Muscle of arm (tissue), 1 donor: ENCODE measurements at regions not wholly inside any gene's neighbourhood (a gene's known extent, or its start where the extent isn't known, plus 50 kb on each side); places are given as distances from the start of the nearest gene placed in this dataset.

Source experiments
- DNase-seq: peaks from one replicate; pipeline ENCODE4 v3.0.0-alpha.2; 2013

DNA sequence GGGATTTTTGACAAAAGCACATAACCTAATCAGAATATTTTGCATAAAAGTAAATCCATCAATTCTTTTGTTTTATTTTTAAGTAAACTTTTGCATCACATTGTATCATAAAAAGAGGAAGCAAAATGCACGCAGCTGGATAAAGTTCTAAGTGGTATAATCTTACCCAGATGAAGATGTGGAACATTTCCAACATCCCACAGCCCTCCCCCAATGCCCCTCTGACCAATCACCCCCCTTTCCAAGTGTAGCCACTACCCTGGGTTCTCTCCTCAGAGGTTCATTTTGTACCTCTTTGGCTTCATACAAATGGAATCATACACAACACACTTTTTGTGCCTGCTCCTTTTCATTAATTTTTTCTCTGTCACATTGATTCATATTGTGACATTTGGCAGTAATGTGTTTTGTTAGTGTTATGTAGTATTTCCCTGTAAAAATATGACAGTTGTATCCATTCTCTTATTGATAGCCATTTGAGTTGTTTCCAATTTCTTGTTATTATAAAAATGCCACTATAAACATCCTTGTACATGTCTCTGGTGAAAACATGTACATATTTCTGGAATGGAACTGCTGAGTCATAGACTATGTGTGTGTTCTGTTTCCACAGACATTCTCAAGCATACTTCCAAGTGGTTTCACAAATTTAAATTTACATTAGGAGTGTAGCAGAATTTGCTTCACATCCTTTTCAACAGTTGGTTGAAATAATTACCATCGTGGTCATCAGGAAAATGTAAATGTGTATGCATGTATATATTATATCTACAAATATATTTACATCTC, 92.9 kb upstream of the SYNDIG1 start:
- DNase-seq, result no peak

DNA sequence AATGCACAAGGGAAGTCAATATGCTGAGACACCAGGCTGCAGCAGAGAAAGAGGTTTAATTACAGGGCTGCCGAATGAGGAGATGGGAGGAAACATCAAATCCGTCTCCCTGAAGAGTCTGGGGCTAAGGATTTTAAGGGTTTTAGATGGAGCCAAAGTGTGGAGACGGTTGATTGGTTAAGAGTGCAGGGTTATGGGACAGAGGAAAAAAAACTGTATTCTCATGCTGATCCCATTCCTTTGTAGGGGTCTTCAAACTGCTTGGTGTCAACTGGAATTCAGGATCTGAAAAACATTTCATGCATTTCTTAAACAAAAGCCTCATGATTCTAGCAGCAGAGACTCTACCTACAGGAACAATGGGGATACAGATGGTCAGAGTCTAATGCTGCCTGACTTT, 96.1 kb upstream of the SYNDIG1 start:
- no peak for DNase-seq

DNA sequence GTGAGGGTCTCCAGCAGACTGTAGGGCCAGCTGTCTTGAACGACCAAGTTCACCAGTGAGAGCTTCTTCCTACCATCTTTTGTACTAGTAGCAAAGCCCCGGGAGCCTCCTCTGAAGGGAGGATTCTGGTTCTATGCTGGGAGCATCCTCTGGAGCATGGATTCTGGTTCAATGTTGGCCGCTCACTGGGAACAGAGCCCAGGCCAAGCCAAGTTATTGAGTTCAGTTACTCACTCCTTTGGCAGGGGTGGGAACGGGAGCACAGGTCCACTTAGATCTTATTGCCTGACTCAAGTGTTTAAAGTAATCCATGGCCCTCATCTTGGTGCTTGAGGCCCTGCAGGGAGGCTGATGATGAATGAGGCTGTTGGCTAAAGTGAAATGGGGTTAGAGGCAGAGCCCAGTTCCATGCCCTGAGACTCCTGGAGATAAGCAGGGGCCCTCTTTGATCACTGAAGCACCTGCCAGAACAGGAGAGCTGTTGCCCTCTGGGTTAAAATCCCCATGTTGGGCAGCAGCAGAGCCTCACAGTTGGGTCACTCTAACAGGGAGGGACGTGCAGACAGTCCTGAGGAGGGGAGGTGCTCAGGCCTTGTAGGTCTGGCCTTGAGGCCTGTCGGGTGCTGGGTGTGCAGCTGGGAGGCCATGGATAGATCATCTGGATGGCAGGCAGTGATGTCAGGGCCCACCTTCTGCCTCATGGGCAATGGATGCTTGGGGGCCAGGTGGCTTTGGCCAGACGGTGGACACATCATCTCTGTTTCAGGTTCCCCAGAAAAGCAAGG, 98.3 kb upstream of the SYNDIG1 start:
- no peak for DNase-seq

DNA sequence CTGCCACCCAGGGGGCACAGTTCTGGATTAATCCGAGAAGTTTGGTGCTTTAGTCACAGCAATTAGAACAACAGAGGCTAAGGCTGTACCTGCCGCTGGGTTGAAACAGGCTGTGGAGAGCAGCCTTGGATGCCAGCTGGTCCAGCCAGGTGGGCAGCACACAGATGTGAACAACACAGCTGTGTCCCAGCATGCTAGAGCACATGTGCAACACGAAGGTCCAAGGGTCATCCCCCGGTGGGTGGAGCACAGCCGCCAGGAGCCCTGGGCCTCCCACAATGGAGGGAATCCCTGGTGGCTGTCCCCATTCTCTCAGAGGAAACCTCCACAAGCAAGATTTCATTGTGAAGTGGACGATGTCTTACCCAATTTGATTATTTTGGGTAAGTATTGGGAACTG, 99.2 kb upstream of the SYNDIG1 start:
- DNase-seq, result no peak

DNA sequence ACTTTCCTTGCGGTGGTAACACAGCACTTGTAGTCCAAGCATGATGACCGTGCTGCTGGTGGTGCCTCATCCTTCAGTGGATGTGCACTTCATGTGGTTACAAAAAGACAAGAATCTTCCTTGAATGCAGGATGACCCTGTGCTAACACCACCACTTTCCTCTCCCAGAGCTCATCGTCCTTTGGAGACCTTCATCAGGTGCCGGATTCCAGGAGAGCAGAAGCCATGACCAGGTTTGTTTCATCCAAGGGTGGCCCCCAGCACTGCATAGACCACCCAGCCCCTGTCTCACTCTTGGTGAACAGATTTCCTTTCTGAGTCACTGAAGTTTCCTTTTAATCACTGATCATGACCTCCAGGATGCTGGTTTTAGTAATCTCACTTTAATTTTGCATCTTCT, 101.2 kb upstream of the SYNDIG1 start:
- no peak for DNase-seq

DNA sequence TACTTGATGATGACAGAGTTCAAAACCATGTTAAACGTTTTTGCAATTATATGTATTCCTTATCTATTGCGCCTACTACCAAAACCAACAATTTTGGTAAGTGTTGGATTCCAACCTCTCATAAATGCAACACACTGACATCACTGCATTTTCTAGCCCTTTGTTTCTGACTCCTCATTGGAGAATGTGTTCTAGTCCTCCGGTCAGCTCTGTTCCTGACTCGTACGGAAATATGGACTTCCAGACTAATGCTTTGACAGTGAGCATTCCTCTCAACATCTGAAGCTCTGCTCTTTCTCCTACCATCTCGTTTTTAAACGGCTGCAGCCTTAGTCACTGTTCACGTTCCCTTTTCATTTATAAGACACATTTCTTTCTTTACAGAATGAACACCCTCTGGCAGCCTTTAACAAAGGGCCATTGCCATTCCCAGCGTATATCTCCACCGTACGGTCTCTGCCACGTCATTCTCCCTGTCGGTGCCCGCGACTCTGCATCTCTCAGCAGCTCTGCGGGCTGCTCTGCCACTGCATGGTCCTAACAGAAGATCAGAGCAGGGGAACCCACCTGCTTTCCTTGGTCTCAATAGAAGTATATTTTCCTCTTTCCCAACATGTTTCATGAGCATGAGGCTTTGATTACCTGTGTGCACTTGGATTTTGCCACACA, 103.0 kb upstream of the SYNDIG1 start:
- no peak for DNase-seq

DNA sequence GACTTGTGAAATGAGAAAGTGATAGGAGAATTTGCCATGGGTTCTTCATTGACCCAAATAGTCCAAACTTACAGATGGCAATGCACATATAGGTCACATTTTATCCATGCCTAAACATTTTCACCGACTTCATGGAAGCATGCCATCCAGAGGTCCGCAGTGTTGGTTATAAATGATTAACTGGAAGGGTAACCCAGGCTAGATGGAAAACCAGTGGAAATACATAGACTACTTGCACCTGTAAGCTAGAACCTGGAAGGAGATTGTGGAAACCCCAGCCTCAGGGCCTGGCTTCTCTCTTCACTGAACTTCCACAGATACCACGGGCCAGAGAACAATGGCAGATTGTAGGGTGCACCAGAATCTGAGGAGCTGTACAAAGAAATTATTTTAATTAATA, 103.8 kb upstream of the SYNDIG1 start:
- DNase-seq, result no peak

DNA sequence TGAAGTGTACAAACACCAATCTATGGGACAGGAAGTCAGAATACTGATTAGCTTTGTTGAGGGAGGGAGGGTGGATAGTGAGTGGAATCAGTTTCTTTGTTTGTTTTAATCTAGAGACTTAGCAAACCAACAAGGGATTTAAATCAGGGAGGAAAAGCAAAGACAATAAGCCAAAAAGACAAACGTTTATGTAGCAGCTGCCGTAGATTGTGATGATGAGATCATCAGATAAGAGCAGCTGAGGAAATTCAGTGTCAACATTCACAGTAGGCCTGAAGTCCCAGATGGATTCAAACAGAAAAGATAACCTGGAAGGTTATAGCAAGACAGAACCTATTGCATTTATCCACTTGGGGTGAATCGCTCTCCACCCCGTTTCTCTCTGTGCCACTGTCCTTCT, 104.9 kb upstream of the SYNDIG1 start:
- DNase-seq, result no peak

DNA sequence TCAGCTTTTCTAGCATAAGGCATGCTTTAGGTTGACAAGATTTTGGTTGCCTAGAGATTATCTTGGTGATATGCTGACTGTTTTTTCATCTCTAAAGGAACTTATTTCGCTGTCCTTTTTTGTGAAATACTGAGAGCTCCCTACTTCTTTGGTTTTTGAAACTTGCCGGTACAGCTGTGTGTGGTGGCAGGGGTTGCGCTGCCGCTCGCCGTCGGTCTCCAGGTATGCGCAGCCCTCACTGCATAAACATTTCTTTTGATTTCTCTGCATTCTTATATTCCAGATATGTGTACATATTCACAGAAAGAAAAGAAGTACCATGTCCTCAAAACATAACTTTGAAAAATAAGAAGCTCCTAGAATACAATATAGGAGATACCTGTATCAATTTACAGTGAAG, 106.4 kb upstream of the SYNDIG1 start:
- no peak for DNase-seq

DNA sequence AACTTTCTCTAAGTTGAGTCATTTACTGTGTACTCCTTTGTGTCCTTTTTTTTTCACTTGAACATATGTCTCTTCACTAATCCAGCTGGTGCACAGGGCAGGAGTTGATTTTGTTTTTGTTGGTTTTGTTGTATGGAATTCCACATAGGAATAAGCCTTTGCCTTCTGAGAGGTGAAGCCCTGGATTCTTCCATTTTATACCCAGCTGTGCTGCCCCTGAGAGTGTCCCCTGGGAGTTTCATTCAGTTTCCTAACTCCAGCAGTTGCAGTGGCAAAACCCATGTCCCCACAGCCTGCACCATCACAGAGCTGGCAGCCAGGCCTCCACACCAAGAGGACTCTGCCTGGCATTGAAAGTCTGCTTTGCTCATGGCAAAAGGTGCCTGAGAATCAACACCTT, 107.3 kb upstream of the SYNDIG1 start:
- DNase-seq, result no peak

DNA sequence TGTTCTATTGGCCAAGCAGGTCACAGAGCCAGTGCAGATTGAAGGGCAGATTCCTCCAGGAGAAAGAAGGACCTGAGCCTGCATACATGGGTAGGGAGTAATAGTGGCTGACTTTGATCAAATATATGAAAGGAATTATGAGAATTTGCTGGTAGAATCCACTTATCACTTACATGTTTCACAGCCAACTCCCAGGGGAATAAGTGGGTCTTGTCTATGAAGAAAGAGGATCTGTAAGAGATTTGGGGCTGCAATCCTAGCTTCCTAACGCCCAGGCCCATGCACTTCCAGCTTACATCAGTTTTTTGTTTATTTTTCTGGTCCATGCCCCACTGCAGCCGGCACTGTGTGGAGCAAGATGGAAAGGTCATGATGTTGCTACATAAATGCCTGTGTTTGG, 107.9 kb upstream of the SYNDIG1 start:
- DNase-seq, result no peak

DNA sequence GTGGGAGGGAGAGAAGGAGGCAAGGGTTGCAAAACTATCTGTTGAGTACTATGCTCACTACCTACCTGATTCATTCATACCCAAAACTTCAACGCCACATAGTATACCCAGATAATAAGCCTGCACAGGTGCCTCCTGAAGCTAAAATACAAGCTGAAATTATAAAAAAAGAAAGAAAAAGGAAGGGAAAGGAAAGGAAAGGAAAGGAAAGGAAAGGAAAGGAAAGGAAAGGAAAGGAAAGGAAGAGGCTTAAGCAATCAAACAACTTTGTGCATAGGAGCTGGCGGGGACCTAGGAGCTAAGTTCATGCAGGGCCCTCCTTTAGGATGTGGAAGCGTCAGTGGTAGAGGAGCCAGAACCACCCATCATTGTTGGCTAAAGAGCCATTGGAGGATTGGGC, 108.9 kb upstream of the SYNDIG1 start:
- DNase-seq, result no peak

DNA sequence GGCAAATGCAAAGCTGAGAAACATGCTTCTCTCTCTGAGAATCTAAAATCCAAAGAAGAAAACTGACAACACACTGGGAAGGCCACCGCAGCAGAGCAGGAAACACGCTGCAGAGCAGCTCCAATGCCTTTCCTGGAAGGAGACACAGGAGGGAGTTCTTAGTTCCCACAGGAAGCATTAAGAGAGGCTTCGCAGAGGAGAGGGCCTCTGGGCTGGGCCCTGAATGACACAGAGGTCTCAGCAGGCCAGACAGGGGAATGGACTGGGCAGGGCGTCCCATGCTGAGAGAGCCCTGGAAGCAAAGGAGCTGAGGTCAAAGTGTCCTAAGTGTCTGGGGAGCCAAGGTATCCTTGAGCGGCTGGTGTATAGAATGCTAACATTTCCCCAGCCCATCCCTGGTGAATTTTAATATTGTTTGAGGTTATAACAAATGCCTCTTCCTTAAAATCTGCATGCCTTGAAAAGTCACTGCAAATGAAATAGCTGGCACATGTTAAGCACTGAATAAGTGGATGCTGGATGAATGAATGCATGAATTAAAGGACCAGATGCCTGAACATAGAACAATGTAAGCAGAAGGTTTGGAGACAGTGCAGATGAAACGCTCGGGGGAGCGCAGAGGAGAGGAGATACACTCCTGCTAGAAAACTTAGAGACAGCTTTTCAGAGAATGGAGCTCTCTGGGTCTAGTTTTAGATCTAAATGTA, 110.0 kb upstream of the SYNDIG1 start:
- DNase-seq, result no peak

DNA sequence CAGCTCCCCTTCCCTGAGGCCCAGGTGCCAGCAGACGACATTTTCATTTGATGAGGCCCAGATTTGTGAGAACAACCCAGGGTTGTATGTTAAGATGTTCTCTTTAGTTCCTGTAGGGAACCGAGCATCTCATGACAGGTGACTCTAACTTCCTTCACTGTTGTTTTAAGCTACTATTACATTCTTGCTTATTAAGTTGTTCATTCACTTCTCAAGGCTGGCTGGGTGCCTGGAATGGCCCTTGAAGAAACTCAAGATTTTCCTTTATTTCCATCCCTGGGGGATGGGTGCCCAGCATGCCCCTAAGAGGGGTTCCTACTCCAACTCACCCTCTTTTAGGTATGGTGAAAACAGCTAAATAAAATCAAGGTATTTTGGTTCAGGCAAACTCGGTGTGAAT, 111.5 kb upstream of the SYNDIG1 start:
- DNase-seq, result no peak

DNA sequence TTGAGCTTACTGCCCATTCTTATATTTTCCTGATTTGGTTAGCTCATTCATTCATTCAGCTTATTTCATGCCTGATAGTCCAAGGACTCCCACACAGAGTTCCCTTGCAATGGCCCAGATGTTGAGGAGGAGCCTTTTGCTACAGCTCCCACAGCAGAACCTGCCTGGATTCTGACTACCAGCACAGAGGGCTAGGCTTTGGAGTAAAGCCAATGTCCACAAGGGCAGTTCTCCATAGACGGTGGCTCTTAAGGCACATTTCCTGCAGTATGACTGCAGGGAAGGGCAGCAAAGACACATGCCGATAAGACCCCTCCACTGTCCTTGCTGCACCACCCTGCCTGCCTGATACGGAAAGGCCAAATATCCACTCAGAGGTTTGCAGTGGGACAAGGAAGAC, 112.3 kb upstream of the SYNDIG1 start:
- no peak for DNase-seq

DNA sequence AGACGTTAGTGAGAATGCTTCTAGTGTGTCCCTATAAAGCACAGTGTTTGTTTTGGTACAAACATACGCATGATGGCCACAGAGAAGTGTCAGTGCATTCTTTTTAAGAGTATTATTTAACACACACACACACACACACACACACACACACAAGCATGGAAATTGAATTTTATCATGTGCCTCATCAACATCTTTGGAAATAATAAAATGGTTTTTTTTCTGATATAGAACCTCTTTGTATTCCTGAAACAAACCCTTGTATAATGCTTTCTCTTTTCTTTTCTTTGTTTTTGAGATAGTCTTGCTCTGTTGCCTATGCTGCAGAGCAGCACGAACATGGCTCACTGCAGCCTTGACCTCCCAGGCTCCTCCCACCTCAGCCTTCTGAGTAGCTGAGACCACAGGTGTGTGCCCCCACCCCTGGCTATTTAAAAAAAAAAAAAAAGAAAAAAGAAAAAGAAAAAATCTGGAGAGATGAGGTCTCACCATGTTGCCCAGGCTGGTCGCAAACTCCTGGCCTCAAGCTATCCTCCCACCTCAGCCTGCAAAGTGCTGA, 116.2 kb upstream of the SYNDIG1 start:
- DNase-seq, result no peak

DNA sequence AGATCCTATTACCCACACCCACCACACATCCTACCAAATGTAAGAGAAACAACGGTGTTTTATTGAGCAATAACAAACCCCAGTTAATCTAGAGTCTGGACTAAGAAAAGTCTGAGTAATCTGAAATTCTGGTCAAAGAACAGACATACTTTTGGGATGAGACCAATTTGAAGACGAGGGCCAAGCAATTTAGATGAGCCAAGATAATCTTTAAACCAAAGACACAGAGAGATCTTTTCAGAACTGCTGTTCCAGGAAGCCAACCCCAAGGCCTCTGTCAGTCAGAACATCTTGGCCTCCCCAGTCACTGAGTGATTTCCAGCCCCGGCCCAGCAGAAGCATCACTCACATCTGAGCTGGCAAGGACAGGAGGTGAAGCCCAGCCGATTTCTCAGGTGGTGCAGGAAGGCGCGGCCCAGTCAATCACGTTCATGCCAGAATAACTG, 118.5 kb upstream of the SYNDIG1 start:
- DNase-seq, result no peak

DNA sequence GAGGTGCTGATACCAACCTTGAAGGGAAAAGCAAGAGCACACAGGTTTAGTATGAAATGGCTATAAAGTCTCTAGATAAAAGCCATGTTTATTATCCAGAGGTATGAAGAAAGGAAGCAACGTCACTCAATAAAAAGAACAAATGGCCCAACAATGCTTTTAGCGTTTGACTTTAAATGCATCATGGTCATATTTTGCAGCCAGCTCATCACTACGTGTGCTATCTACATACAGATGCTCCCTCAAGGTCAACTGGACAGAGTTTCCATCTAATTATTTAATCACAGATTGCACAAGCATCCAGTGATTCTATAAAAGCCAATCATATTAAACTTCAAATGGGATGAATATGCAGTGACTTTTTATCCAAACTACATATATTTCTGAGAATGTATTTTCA, 127.6 kb upstream of the SYNDIG1 start:
- DNase-seq, result no peak

DNA sequence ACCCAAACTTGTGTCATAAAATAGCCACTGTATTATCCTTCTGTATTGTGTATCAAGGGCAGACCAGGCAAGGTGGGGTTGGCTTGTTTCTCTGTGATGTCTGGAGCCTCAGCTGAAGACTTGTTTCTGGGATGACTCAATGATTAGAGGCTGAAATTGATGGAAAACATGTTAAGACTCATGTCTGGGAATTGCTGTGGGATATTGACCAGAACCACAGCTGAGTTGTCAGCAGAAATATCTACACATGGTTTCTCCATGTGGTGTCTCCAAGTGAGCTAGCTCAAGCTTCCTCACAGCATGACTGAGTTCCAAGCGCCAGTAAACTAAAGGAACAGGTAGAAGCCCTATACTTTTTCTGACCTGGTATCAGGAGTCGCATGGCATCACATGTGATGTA, 128.5 kb upstream of the SYNDIG1 start:
- no peak for DNase-seq

DNA sequence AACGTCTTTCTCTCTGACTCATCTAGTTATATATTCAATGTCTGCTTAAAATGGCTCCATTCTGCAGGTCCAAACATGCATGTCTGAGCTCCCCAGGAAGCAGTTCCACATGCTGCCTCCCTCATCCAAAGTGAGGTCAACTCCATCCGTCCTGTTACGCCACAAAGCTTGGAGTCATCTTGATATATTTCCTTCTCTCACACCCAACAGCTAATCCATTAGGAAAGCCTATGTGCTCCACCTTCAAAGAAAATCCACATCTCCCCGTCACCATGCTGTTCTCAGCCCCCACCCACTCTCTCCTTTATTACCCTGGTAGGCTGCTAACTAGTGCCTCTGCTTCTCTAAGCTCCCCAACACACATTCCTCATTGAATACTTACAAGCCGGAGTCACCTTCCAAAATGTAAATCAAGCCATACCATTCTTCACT, 130.2 kb upstream of the SYNDIG1 start:
- no peak for DNase-seq

DNA sequence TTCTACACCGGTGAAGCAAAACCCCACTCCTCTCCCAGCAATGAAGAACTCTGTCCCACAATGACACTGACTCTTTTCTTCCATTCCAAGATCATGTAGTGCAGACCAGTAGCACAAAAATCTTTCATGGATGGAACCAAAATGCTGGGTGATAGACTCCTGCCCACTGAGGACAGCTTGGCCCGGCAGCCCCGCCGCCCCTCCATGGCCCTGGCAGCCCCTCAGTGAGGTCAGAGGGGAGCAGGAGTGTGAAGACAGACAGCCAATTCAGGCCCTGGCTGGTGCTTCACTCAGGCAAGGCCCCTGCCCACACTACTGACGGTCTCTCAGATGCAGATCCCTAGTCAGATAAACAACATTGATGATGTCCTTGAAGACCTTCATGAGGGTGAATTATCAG, 131.9 kb upstream of the SYNDIG1 start:
- DNase-seq, result no peak

DNA sequence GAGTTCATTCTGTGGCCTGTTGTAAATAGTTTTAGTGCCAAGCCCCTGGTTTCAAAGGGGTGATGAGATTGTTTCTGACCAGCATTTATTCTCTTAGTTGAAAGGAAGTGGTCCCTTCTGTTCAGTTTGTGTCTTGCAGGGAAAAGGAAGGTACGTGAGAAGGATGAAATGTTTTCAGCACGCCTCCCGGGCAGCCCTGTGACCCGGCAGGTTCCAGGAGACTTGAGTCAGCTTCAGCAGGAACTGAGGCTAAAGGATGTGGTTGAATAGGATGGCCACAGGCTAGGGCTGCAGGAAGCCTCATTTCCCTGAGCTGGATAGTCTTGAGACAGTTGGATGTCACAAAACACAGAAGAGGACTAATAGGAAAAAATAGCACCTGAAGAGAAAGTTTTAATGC, 132.4 kb upstream of the SYNDIG1 start:
- no peak for DNase-seq
